GM10266 (cell line): ENCODE measurements at regions not wholly inside any gene's neighbourhood (a gene's known extent, or its start where the extent isn't known, plus 50 kb on each side); places are given as distances from the start of the nearest gene placed in this dataset.

Experiments used
- DNase-seq: peaks from one replicate; pipeline ENCODE4 v3.0.0; 2012; ENCODE audit errors: extremely low spot score
- TF ChIP-seq, protein P1 (sequence below): IDR thresholded peaks from 2 replicates; pipeline ENCODE4 v1.5.1; 2012; ENCODE audit warnings: mild to moderate bottlenecking, low read depth; ENCODE audit not compliant: control insufficient read depth, insufficient read depth; ENCODE audit errors: missing control alignments

DNA sequence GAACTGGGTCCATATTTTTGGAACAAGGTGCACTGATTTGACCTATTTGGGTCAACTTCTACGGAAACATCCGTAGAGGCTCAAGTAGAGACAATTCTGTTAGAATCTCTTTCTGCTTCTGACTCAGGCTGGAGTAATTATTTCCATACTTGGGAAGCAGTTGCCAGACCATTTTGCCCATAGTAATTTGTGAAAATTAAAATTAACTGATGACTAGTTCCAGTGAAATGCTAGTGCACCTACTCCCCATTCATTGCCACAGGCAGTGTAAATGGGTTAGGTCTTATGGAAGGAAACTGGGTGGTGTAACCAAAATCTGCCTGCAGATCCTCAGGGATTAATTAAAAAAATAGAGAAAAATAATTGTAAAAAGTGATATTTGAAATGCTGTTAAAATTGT, 201.1 kb downstream of the TENT4A start:
- no peak for DNase-seq
- TF ChIP-seq, protein P1, sequence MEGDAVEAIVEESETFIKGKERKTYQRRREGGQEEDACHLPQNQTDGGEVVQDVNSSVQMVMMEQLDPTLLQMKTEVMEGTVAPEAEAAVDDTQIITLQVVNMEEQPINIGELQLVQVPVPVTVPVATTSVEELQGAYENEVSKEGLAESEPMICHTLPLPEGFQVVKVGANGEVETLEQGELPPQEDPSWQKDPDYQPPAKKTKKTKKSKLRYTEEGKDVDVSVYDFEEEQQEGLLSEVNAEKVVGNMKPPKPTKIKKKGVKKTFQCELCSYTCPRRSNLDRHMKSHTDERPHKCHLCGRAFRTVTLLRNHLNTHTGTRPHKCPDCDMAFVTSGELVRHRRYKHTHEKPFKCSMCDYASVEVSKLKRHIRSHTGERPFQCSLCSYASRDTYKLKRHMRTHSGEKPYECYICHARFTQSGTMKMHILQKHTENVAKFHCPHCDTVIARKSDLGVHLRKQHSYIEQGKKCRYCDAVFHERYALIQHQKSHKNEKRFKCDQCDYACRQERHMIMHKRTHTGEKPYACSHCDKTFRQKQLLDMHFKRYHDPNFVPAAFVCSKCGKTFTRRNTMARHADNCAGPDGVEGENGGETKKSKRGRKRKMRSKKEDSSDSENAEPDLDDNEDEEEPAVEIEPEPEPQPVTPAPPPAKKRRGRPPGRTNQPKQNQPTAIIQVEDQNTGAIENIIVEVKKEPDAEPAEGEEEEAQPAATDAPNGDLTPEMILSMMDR: no peak

DNA sequence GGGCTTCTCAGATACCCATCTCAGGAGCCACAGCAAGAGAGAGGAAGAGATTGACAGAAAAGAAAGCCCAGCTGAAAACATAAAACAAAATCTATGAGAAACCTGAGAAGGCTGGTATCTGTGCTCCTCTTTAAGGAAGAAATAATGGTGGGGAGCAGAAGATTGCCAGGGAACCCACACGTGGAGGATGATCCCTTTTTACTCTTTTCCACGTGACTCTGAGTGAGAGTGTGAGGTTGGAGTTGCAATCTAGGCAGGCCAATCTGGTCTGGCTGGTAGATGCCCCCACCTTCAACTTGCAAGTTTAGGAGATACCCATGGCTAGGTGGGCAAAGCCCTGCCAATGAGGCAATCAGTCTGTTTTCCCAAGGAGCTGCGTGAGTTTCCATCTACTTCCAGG, 202.3 kb downstream of the TENT4A start:
- DNase-seq: no peak
- TF ChIP-seq, protein P1: no peak

DNA sequence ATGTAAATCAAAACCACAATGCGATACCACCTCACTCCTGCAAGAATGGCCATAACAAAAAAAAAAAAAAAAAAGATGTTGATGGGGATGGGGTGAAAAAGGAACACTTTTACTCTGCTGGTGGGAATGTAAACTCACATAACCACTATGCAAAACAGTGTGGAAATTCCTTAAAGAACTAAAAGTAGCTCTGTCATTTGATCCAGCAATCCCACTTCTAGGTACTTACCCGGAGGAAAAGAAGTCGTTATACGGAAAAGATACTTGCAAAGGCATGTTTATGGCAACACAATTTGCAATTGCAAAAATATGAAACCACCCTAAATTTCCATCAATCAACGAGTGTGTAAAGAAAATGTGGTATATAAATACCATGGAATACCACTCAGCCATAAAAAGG, 205.0 kb downstream of the TENT4A start:
- no peak for DNase-seq
- TF ChIP-seq, protein P1: no peak

DNA sequence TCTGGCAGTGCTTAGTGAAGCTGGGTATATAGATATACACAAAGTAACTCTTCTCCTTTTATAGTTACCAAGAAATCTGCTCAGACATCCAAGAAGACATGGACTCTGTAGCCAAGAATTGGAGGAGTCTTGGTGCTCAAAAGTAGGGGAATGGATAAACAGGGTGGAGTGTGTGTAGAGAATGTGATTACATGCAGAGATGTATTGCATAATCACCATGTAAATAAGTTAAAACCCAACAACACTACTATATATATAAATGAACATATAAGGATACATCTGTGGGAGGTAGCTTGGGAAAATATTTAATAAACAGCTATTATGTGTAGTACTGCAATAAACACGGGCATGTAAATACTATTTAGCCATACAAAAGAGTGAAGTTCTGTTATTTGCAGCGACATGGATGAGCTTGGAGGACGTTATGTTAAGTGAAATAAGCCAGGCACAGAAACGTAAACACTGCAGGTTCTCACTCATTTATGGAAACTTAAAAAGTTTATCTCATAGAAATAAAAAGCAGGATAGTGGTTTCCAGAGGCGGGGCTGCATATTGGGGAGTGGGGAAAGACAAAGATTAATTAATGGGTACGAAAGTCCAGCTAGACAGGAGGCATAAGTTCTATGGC, 207.5 kb downstream of the TENT4A start:
- TF ChIP-seq, protein P1: no peak
- DNase-seq: no peak

- no peak for DNase-seq
- TF ChIP-seq, protein P1: no peak
These were observed 213.3 kb downstream of the TENT4A start for GRCh38 chr5:6926491-6927038.

- TF ChIP-seq, protein P1: no peak
- DNase-seq: no peak
These were observed 222.8 kb downstream of the TENT4A start for GRCh38 chr5:6936031-6936430.

DNA sequence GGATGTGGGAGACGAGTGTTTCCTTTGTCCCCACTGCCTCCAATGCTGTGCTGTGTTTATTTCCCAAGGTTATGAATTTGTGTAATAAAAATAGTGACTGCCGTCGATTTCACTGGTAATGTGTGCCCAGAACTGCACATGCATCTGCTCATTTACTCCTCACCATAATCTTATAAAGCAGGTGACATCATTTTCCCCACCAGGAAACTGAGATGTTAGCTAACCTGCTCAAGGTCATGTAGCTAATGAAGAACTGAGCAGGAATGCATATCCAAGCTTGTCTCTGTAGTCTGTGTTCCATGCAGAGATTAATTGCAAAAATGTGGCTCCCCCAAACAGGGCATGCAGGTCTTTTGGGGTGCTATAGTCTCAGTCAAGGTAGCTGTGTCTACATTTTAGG, 224.4 kb downstream of the TENT4A start:
- no peak for DNase-seq
- TF ChIP-seq, protein P1: no peak
